Fibroblast of lung (primary cell): ENCODE measurements at regions not wholly inside any gene's neighbourhood (a gene's known extent, or its start where the extent isn't known, plus 50 kb on each side); places are given as distances from the start of the nearest gene placed in this dataset.

ENCODE experiments used
- CTCF ChIP-seq, 2 donors: IDR thresholded peaks in 1 of 2; conservative IDR thresholded peaks in 1 of 2; 1 replicate in 1 of 2; 2 replicates in 1 of 2; pipeline ENCODE4 v1.5.1; 2011 to 2012; ENCODE audit warnings: low read length in 2 of 2, control low read depth in 1 of 2, inconsistent platforms in 1 of 2, low read depth in 1 of 2, mild to moderate bottlenecking in 1 of 2
- EZH2 ChIP-seq: IDR thresholded peaks from 2 replicates; pipeline ENCODE4 v1.5.1; 2012; ENCODE audit warnings: low read length, control low read depth, mild to moderate bottlenecking; ENCODE audit errors: missing control alignments

GRCh38 chr3:56951366-56951765 lies 109.1 kb upstream of the SPATA12 start:
- TF ChIP-seq EZH2 (no peak), CTCF (conservative IDR thresholded peaks at IDR 0.05 in 1 of 2, IDR thresholded peaks at IDR 0.05 in 1 of 2; ENCODE audit: low read depth in 1 of 2, low read length in 2 of 2) (no peak)
